ENCODE measurements at regions not wholly inside any gene's neighbourhood (a gene's known extent, or its start where the extent isn't known, plus 50 kb on each side); places are given as distances from the start of the nearest gene placed in this dataset.

DNA sequence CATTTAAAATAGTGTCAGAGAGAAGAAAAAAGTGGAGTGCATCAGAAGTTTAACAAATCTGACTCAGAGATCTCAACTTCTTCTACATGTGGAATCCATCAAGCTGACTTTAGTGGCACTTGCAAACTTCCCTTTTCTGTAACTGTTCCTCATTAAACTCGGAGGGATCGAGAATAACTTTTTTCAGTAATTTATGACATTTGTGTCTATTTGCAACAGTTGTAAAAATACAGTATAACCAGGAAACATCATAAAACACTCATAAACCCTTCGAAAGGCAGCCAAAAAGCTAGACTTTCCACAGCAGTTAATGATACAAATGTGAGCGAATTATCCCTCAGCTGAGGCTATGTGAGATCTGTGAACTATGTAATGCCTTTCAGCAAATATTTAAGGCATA is 1936.8 kb upstream of the SEL1L start:
- intact Hi-C loops (cut with DNase I): no loop called here
- no peak overlapping the region for H3K4me3 ChIP-seq
- H3K4me1 ChIP-seq (replicated peaks in 1 of 2): no peaks in the 10 kb centered on the region
- no peak for DNase-seq
- no peaks in the 10 kb centered on the region for H3K27me3 ChIP-seq
- TF ChIP-seq POLR2A (IDR thresholded peaks at IDR 0.05): no peak
- TF ChIP-seq, protein P1, sequence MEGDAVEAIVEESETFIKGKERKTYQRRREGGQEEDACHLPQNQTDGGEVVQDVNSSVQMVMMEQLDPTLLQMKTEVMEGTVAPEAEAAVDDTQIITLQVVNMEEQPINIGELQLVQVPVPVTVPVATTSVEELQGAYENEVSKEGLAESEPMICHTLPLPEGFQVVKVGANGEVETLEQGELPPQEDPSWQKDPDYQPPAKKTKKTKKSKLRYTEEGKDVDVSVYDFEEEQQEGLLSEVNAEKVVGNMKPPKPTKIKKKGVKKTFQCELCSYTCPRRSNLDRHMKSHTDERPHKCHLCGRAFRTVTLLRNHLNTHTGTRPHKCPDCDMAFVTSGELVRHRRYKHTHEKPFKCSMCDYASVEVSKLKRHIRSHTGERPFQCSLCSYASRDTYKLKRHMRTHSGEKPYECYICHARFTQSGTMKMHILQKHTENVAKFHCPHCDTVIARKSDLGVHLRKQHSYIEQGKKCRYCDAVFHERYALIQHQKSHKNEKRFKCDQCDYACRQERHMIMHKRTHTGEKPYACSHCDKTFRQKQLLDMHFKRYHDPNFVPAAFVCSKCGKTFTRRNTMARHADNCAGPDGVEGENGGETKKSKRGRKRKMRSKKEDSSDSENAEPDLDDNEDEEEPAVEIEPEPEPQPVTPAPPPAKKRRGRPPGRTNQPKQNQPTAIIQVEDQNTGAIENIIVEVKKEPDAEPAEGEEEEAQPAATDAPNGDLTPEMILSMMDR (IDR thresholded peaks at IDR 0.05): no peak
- no peaks in the 10 kb centered on the region for H3K36me3 ChIP-seq (replicated peaks in 1 of 2)
- WGBS, 4 donors: 51 to 57% (median 53%) methylated on average over 4 of the region's 4 CpGs
- no peak overlapping the region for H3K27ac ChIP-seq
- no peaks in the 10 kb centered on the region for H3K9me3 ChIP-seq (replicated peaks in 1 of 3)

DNA sequence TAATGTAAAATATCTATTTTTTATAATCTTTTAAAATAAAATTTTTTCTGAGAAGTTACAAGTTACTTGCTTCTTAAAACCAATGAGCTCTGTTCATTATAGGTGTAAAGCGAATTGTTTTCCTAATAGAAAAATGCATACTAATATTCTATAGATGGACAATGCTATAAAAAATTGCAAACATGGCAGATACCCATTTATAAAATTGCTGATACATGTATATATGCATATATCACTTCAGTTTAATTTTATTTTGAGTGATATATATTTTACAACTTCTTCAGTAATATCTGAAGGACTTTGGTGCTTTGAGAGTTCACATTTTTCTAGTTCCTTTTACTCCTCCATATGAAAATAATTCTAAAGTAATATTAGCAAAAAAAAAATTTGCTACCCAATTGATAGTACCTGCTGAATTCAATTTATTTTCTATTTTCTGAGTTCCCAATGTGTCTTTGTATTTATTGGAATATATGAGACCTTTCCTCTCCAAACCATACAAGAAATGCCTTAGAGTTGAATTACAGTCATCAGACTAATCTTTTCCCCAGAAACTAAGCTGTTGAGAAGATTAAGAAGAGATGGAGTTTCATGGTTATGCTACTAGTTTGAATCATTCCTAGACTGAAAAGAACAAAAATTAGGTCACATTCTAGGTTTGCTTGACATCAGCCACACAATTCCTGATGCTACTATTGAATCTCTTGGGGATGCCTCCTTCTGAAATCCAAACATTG is 1937.5 kb upstream of the SEL1L start:
- Histone ChIP-seq H3K27me3 (no peaks in the 10 kb centered on the region), H3K27ac (no peak overlapping the region), H3K36me3 (replicated peaks in 1 of 2) (no peaks in the 10 kb centered on the region), H3K4me1 (replicated peaks in 1 of 2) (no peaks in the 10 kb centered on the region), H3K9me3 (replicated peaks in 1 of 3) (no peaks in the 10 kb centered on the region), H3K4me3 (no peak overlapping the region)
- 88 to 91% (median 89%) methylated on average over 1 of the region's 1 CpG for WGBS, 4 donors
- TF ChIP-seq POLR2A (IDR thresholded peaks at IDR 0.05): no peak
- TF ChIP-seq, protein P1 (IDR thresholded peaks at IDR 0.05): no peak
- no peak for DNase-seq
- intact Hi-C loops (cut with DNase I): no loop called here

DNA sequence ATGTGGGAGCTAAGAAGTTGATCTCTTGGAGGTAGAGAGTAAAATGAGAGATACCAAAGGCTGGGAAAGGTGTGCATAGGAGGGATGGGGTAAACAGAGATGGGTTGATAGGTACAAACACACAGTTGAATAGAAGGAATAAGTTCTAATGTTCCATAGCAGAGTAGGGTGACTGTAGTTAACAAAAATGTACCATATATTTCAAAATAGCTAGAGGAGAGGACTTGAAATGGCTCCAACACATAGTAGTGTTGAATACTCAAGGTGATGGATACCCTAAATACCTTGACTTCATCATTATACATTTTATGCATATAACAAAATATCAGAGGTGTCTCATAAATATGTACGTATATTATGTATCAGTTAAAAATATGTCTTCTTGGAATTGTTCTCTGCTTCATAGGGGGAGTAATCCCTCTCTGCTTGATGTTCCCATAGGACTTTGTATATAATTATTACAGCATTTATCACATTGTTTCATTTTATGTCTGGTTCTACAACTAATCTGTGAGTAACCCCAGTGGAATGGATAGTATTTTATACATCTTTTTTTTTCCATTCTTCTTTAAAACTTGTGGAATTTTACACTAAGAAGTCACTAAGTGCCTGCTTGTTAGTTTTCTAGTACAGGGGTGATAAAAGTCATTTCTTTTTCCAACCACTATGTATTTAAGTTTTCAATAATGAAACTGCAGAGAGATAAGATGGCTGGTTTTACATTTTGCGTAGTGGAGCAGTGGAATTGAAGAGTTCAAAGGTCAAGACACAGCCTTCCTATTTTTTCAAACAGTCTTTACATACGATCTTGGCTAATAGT is 1940.0 kb upstream of the SEL1L start:
- DNase-seq: no peak
- Histone ChIP-seq H3K36me3 (replicated peaks in 1 of 2) (no peaks in the 10 kb centered on the region), H3K4me1 (replicated peaks in 1 of 2) (no peaks in the 10 kb centered on the region), H3K27me3 (no peaks in the 10 kb centered on the region), H3K4me3 (no peak overlapping the region), H3K9me3 (replicated peaks in 1 of 3) (no peaks in the 10 kb centered on the region), H3K27ac (no peak overlapping the region)
- TF ChIP-seq, protein P1 (IDR thresholded peaks at IDR 0.05): no peak
- TF ChIP-seq POLR2A (IDR thresholded peaks at IDR 0.05): no peak
- 77 to 80% (median 77%) methylated on average over 3 of the region's 3 CpGs for WGBS, 4 donors
- intact Hi-C loops (cut with DNase I): no loop called here

DNA sequence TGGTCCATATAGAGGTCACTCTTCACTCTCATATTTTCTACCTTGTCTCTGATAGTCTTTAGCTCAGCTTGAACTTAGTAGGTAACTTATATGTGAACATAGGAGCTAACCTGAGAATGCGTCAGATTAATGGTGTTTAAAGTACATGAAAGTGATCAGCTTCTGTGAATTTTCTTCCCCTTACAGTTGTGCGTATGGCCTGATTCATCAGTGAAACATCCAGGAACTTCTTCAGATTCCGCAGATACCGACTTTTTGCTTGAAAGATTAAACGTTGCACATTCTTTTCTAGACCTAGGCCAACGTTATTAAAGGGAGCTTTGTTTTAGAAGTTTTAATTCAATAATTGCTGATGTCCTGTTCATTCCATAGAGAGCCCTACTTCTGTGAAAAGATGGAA is 1945.1 kb upstream of the SEL1L start:
- H3K9me3 ChIP-seq (replicated peaks in 1 of 3): no peaks in the 10 kb centered on the region
- no peaks in the 10 kb centered on the region for H3K36me3 ChIP-seq (replicated peaks in 1 of 2)
- H3K4me1 ChIP-seq (replicated peaks in 1 of 2): no peaks in the 10 kb centered on the region
- no peak overlapping the region for H3K4me3 ChIP-seq
- DNase-seq: no peak
- H3K27me3 ChIP-seq: no peaks in the 10 kb centered on the region
- no peak overlapping the region for H3K27ac ChIP-seq
- 78 to 81% (median 81%) methylated on average over 6 of the region's 6 CpGs for WGBS, 4 donors
- intact Hi-C loops (cut with DNase I): no loop called here
- no peak for TF ChIP-seq POLR2A (IDR thresholded peaks at IDR 0.05)
- TF ChIP-seq, protein P1 (IDR thresholded peaks at IDR 0.05): no peak
